Thyroid gland (tissue), 4 donors: ENCODE measurements at regions not wholly inside any gene's neighbourhood (a gene's known extent, or its start where the extent isn't known, plus 50 kb on each side); places are given as distances from the start of the nearest gene placed in this dataset.
"Not testable (repeated sequence)": the region's sequence is repeated elsewhere in the genome, so short reads cannot be mapped to it uniquely, and the experiment has no call there.

Experiments used
- DNase-seq, 2 donors: peaks; one replicate each; pipeline ENCODE4 v3.0.0-alpha.2; 2019
- H3K27ac ChIP-seq, 3 donors: fragments of 200-600 bp; sonication (generic); 1 replicate in 2 of 3; 2 replicates in 1 of 3; pipeline ENCODE4 v1.5.1; 2016 to 2019; ENCODE audit warnings: mild to moderate bottlenecking in 1 of 3, moderate library complexity in 1 of 3
- H3K27me3 ChIP-seq: fragments of 200-600 bp; sonication (generic); one replicate; pipeline ENCODE4 v1.5.1; 2019
- H3K36me3 ChIP-seq, 2 donors: fragments of 200-600 bp; sonication (generic); one replicate each; pipeline ENCODE4 v1.5.1; 2016 to 2019
- H3K4me1 ChIP-seq, 2 donors: fragments of 200-600 bp; sonication (generic); one replicate each; pipeline ENCODE4 v1.5.1; 2017 to 2019
- H3K4me3 ChIP-seq, 3 donors: fragments of 200-600 bp; sonication (generic); replicated peaks in 1 of 3; 1 replicate in 2 of 3; 2 replicates in 1 of 3; pipeline ENCODE4 v1.5.1; 2016; ENCODE audit warnings: mild to moderate bottlenecking in 1 of 3
- H3K9me3 ChIP-seq: fragments of 200-600 bp; sonication (generic); one replicate; pipeline ENCODE4 v1.5.1; 2017
- POLR2A ChIP-seq, 2 donors: fragments of 450-650 bp; IDR thresholded peaks; one replicate each; pipeline ENCODE4 v1.6.1; 2017; ENCODE audit warnings: antibody characterized with exemption in 2 of 2, mild to moderate bottlenecking in 2 of 2, moderate library complexity in 1 of 2
- WGBS, 2 donors: methylation state at CpG; one replicate each; pipeline ENCODE4 v1.1.5; 2017; 5-methylcytosine and 5-hydroxymethylcytosine counted together
- intact Hi-C: fragments of 100-400 bp; cut with DNase I; formaldehyde crosslinking; loops from one replicate; pipeline ENCODE4 v1.15.1; 2023
- TF ChIP-seq, protein P1 (sequence below), 6 experiments: fragments of 200-600 bp in 3 of 6; fragments of 450-650 bp in 3 of 6; sonication (generic) in 3 of 6; IDR thresholded peaks; one replicate each; pipeline ENCODE4 v1.5.1; 2016 to 2019; ENCODE audit warnings: antibody characterized with exemption in 6 of 6, mild to moderate bottlenecking in 2 of 6, inconsistent platforms in 1 of 6, moderate library complexity in 1 of 6

DNA sequence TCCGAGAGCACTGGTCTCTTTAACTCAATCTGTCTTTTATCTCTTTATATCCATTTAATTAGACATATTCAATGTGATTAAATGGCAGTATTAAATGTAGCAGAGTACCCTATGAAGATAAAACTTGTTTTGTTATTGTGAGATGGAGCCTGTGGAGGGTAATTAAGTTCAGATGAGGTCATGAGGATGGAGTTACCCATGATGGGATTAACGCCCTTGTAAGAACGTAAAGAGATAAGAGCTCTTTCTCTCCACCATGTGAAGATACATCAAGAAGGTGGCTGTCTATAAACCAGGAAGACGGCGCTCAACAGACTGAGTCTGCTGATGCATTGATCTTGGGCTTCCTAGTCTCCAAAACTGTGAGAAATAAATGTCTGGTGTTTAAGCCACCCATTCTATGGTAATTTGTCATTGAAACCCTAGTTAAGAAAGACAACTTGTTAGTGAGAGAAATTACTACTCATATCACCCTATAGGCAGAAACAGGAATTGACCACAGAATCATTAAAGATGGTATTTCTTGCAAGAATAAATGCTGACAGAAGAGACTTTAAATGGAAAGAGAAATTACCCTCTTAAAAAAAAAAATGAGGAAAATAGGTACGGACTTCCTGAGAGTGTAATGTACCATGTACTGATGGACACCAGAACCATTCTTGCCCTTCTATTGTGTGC, 738.7 kb upstream of the CHAC2 start:
- TF ChIP-seq POLR2A (IDR thresholded peaks at IDR 0.05): no peak
- TF ChIP-seq, protein P1, sequence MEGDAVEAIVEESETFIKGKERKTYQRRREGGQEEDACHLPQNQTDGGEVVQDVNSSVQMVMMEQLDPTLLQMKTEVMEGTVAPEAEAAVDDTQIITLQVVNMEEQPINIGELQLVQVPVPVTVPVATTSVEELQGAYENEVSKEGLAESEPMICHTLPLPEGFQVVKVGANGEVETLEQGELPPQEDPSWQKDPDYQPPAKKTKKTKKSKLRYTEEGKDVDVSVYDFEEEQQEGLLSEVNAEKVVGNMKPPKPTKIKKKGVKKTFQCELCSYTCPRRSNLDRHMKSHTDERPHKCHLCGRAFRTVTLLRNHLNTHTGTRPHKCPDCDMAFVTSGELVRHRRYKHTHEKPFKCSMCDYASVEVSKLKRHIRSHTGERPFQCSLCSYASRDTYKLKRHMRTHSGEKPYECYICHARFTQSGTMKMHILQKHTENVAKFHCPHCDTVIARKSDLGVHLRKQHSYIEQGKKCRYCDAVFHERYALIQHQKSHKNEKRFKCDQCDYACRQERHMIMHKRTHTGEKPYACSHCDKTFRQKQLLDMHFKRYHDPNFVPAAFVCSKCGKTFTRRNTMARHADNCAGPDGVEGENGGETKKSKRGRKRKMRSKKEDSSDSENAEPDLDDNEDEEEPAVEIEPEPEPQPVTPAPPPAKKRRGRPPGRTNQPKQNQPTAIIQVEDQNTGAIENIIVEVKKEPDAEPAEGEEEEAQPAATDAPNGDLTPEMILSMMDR (IDR thresholded peaks at IDR 0.05): no peak
- H3K4me3 ChIP-seq: no peak overlapping the region
- intact Hi-C loops: no loop called here

DNA sequence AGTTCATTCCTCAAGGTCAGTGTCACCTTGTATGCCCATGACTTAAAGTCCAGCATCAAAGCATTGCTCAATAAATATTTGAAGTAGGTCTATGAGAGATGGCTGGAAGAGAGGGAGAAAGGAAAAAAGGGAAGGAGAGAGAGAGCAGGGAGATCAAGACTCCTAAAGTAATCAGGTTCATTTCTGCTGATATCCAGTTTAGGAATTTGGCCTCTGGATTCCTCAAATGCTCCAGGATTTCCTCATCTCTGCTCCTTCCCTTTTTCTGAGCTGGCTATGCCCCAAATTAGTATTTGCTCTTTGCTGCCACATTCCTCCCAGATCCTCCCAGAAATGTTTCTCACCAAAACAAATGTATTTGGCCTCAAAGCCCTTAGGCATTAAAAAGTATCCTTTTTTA, 739.4 kb upstream of the CHAC2 start:
- intact Hi-C loops: no loop called here
- Histone ChIP-seq H3K9me3 (no peaks in the 10 kb centered on the region), H3K4me3 (no peak overlapping the region), H3K27me3 (no peaks in the 10 kb centered on the region), H3K4me1 (no peaks in the 10 kb centered on the region), H3K27ac (no peak overlapping the region), H3K36me3 (no peaks in the 10 kb centered on the region)
- TF ChIP-seq POLR2A (IDR thresholded peaks at IDR 0.05): no peak
- TF ChIP-seq, protein P1 (IDR thresholded peaks at IDR 0.05): no peak
- DNase-seq: no peak

More for the DNA sequence above, 738.7 kb upstream of the CHAC2 start:
- Histone ChIP-seq H3K4me1 (no peaks in the 10 kb centered on the region), H3K9me3 (no peaks in the 10 kb centered on the region), H3K27ac (no peak overlapping the region), H3K36me3 (no peaks in the 10 kb centered on the region), H3K27me3 (no peaks in the 10 kb centered on the region)
- no peak for DNase-seq
- WGBS, 2 donors: 89 to 94% methylated on average over 6 of the region's 6 CpGs

DNA sequence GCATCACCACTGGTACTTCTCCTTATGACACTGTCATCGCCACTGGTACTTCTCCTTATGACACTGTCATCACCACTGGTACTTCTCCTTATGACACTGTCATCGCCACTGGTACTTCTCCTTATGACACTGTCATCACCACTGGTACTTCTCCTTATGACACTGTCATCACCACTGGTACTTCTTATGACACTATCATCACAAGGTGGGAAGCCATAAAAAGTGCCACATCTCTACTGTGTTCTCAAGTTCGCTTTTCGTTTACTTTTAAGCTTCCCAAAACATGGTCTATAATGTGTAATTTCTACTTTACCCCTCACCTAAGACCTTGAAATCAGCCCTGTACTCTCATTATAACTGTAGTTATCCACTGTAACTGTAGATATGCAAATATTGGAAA, 745.4 kb upstream of the CHAC2 start:
- H3K27ac ChIP-seq, H3K4me1 ChIP-seq, H3K4me3 ChIP-seq, H3K27me3 ChIP-seq, H3K36me3 ChIP-seq, H3K9me3 ChIP-seq, DNase-seq, intact Hi-C loops: not testable (repeated sequence)
- WGBS, 2 donors: 87 to 91% methylated on average over 4 of the region's 4 CpGs

DNA sequence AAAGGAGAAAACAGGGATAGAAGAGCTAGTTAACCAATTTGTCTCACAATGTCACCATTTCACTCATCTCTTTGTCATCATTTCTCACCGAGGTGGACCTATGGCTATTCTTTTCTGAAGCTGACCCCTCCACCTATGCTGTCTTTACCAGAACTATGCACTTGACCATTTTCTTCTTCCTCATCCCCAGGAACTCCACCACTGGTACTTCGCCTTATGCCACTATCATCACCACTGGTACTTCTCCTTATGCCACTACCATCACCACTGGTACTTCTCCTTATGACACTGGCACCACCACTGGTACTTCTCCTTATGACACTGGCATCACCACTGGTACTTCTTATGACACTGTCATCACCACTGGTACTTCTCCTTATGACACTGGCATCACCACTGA, 745.8 kb upstream of the CHAC2 start:
- TF ChIP-seq, protein P1 (IDR thresholded peaks at IDR 0.05): no peak
- TF ChIP-seq POLR2A (IDR thresholded peaks at IDR 0.05): no peak
- Histone ChIP-seq H3K27me3 (no peaks in the 10 kb centered on the region), H3K4me1 (no peaks in the 10 kb centered on the region), H3K9me3 (no peaks in the 10 kb centered on the region), H3K4me3 (no peak overlapping the region), H3K27ac (no peak overlapping the region), H3K36me3 (no peaks in the 10 kb centered on the region)
- DNase-seq: no peak
- 95 to 96% methylated on average over 2 of the region's 2 CpGs for WGBS, 2 donors
- intact Hi-C loops: no loop called here

DNA sequence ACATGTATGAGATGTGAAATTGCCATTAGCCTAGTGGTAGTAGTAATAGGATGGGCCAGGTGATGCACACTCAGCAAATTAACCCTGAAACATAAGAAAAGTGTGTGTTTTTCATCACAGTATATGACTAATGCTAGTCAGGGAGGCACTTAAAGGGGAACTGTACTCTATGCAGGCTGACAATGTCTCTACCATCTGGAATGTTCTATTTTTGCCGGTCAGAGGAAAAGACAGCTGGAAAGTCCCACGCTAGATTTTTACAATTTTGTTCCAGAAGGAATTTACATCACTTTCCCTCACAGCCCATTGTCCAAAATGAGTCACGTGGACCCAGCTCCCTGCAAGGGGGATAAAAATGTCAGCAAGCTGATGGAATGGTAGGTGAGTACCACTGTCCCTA, 746.3 kb upstream of the CHAC2 start:
- no peaks in the 10 kb centered on the region for H3K36me3 ChIP-seq
- no peak for TF ChIP-seq POLR2A (IDR thresholded peaks at IDR 0.05)
- TF ChIP-seq, protein P1 (IDR thresholded peaks at IDR 0.05): no peak
- 66 to 76% methylated on average over 3 of the region's 3 CpGs for WGBS, 2 donors

More for the DNA sequence above, 746.3 kb upstream of the CHAC2 start:
- no peaks in the 10 kb centered on the region for H3K4me1 ChIP-seq
- H3K27ac ChIP-seq: no peak overlapping the region
- no peak overlapping the region for H3K4me3 ChIP-seq
- intact Hi-C loops: no loop called here
- H3K27me3 ChIP-seq: no peaks in the 10 kb centered on the region
- no peak for DNase-seq
- no peaks in the 10 kb centered on the region for H3K9me3 ChIP-seq
